Transverse colon (tissue), 4 donors: ENCODE measurements at regions not wholly inside any gene's neighbourhood (a gene's known extent, or its start where the extent isn't known, plus 50 kb on each side); places are given as distances from the start of the nearest gene placed in this dataset.
"Not testable (repeated sequence)": the region's sequence is repeated elsewhere in the genome, so short reads cannot be mapped to it uniquely, and the experiment has no call there.

Experiments
- DNase-seq: peaks from one replicate; pipeline ENCODE4 v3.0.0-alpha.2; 2019
- H3K27ac ChIP-seq, 4 donors: fragments of 200-600 bp; sonication (generic); 2 replicates each; pipeline ENCODE4 v1.5.1; 2016 to 2018; ENCODE audit warnings: inconsistent platforms in 4 of 4
- H3K27me3 ChIP-seq: fragments of 200-600 bp; sonication (generic); 2 replicates; pipeline ENCODE4 v1.5.1; 2017; ENCODE audit warnings: inconsistent platforms
- H3K36me3 ChIP-seq, 4 donors: fragments of 200-600 bp; sonication (generic); 2 replicates each; pipeline ENCODE4 v1.5.1; 2017 to 2019; ENCODE audit warnings: inconsistent platforms in 4 of 4
- H3K4me1 ChIP-seq, 4 donors: fragments of 200-600 bp; sonication (generic); 2 replicates each; pipeline ENCODE4 v1.5.1; 2017 to 2020; ENCODE audit warnings: inconsistent platforms in 4 of 4
- H3K4me3 ChIP-seq, 4 donors: fragments of 200-600 bp; sonication (generic); 1 replicate in 1 of 4; 2 replicates in 3 of 4; pipeline versions ENCODE4 v1.5.1 to v1.6.1; 2017 to 2019; ENCODE audit warnings: inconsistent platforms in 4 of 4
- H3K9me3 ChIP-seq, 2 donors: fragments of 200-600 bp; sonication (generic); 2 replicates each; pipeline ENCODE4 v1.5.1; 2017 to 2019; ENCODE audit warnings: inconsistent platforms in 2 of 2
- CTCF ChIP-seq, 5 experiments: fragments of 200-600 bp in 3 of 5; fragments of 450-650 bp in 2 of 5; sonication (generic) in 3 of 5; IDR thresholded peaks; 1 replicate in 2 of 5; 2 replicates in 3 of 5; pipeline ENCODE4 v1.5.1; 2016 to 2017; ENCODE audit warnings: antibody characterized with exemption in 5 of 5, inconsistent platforms in 3 of 5, mild to moderate bottlenecking in 2 of 5, moderate library complexity in 1 of 5
- EP300 ChIP-seq: sonication (generic); formaldehyde crosslinking; IDR thresholded peaks from one replicate; pipeline ENCODE4 v1.6.1; 2017; ENCODE audit warnings: antibody characterized with exemption, low read depth
- POLR2A ChIP-seq: fragments of 450-650 bp; IDR thresholded peaks from one replicate; pipeline ENCODE4 v1.6.1; 2016; ENCODE audit warnings: antibody characterized with exemption, mild to moderate bottlenecking, moderate library complexity
- POLR2AphosphoS5 ChIP-seq, 3 donors: sonication (generic); formaldehyde crosslinking; IDR thresholded peaks; one replicate each; pipeline ENCODE4 v1.6.1; 2016; ENCODE audit warnings: antibody characterized with exemption in 3 of 3
- WGBS, 2 donors: methylation state at CpG; one replicate each; pipeline ENCODE4 v1.1.5; 2018; ENCODE audit warnings: low coverage in 1 of 2; 5-methylcytosine and 5-hydroxymethylcytosine counted together
- in situ Hi-C, 4 donors: fragments of 200-750 bp; cut with MboI; loops; one replicate each; pipeline versions ENCODE4 v1.15.0 to v1.15.1; 2017; ENCODE audit warnings: low sequenced_read_pairs in 3 of 4, low pct_ligation_motif_present in 1 of 4, low pct_unique_long_range_greater_than_20kb in 1 of 4
- intact Hi-C: fragments of 100-400 bp; cut with DNase I; formaldehyde crosslinking; loops from one replicate; pipeline ENCODE4 v1.15.1; 2023; ENCODE audit warnings: low total_unique reads

GRCh38 chrX:67044866-67045265, 406.0 kb upstream of the EDA2R start:
- H3K4me1 ChIP-seq, result no peaks in the 10 kb centered on the region
- no peaks in the 10 kb centered on the region for H3K27me3 ChIP-seq
- no peak overlapping the region for H3K4me3 ChIP-seq
- no peaks in the 10 kb centered on the region for H3K9me3 ChIP-seq
- 26 to 100% methylated on average over 1 to 2 of the region's 2 CpGs for WGBS, 2 donors
- intact Hi-C loops, result no loop called here
- TF ChIP-seq CTCF (IDR thresholded peaks at IDR 0.05) (no peak), POLR2A (no peak), POLR2AphosphoS5 (IDR thresholded peaks at IDR 0.05) (no peak), EP300 (no peak)
- no peak overlapping the region for H3K27ac ChIP-seq
- no peaks in the 10 kb centered on the region for H3K36me3 ChIP-seq
- in situ Hi-C loops, result no loop called here
- DNase-seq, result no peak

GRCh38 chrX:67044029-67044653, 405.3 kb upstream of the EDA2R start:
- 30 to 43% methylated on average over 1 to 4 of the region's 4 CpGs for WGBS, 2 donors
- no peak overlapping the region for H3K4me3 ChIP-seq
- H3K9me3 ChIP-seq, result no peaks in the 10 kb centered on the region
- DNase-seq, result no peak
- no peaks in the 10 kb centered on the region for H3K4me1 ChIP-seq
- no peaks in the 10 kb centered on the region for H3K36me3 ChIP-seq
- H3K27ac ChIP-seq, result no peak overlapping the region
- no peak for TF ChIP-seq EP300
- TF ChIP-seq POLR2AphosphoS5 (IDR thresholded peaks at IDR 0.05), result no peak
- no peak for TF ChIP-seq POLR2A
- no peak for TF ChIP-seq CTCF (IDR thresholded peaks at IDR 0.05)
- H3K27me3 ChIP-seq, result no peaks in the 10 kb centered on the region
- in situ Hi-C loops (no loop called here), intact Hi-C loops (no loop called here)

GRCh38 chrX:67004451-67004850, 365.6 kb upstream of the EDA2R start:
- H3K36me3 ChIP-seq, result no peaks in the 10 kb centered on the region
- no peak overlapping the region for H3K4me3 ChIP-seq
- no peak for DNase-seq
- in situ Hi-C loops, result no loop called here
- intact Hi-C loops, result no loop called here
- no peaks in the 10 kb centered on the region for H3K4me1 ChIP-seq
- WGBS, 2 donors, result 36% methylated on average over 1 of the region's 1 CpG; no CpG with 5 or more reads in 1 of the 2 donors
- H3K27ac ChIP-seq, result no peak overlapping the region
- no peaks in the 10 kb centered on the region for H3K9me3 ChIP-seq
- H3K27me3 ChIP-seq, result no peaks in the 10 kb centered on the region
- TF ChIP-seq CTCF (IDR thresholded peaks at IDR 0.05), result no peak
- TF ChIP-seq POLR2A, result no peak
- TF ChIP-seq POLR2AphosphoS5 (IDR thresholded peaks at IDR 0.05), result no peak
- TF ChIP-seq EP300, result no peak

- Histone ChIP-seq H3K27me3 (no peaks in the 10 kb centered on the region), H3K27ac (no peak overlapping the region), H3K4me1 (no peaks in the 10 kb centered on the region), H3K4me3 (no peak overlapping the region), H3K9me3 (no peaks in the 10 kb centered on the region), H3K36me3 (no peaks in the 10 kb centered on the region)
- TF ChIP-seq POLR2AphosphoS5 (IDR thresholded peaks at IDR 0.05) (no peak), POLR2A (no peak), EP300 (no peak), CTCF (IDR thresholded peaks at IDR 0.05) (no peak)
- no peak for DNase-seq
- in situ Hi-C loops (loop anchor here in 1 of 4 donors (25.0 kb wide), 1 partner anchor 93 kb away; no protein-coding TSS in a partner anchor), intact Hi-C loops (no loop called here)
- 47% methylated on average over 2 of the region's 2 CpGs; no CpG with 5 or more reads in 1 of the 2 donors for WGBS, 2 donors
These were observed 355.9 kb upstream of the EDA2R start for GRCh38 chrX:66994729-66995128.

GRCh38 chrX:66992077-66992476, 353.2 kb upstream of the EDA2R start:
- H3K27me3 ChIP-seq, intact Hi-C loops, DNase-seq, H3K4me1 ChIP-seq, H3K36me3 ChIP-seq, H3K9me3 ChIP-seq, H3K4me3 ChIP-seq, H3K27ac ChIP-seq: not testable (repeated sequence)
- WGBS, 2 donors, result 81% methylated on average over 2 of the region's 2 CpGs; no CpG with 5 or more reads in 1 of the 2 donors
- in situ Hi-C loops, result loop anchor here in 1 of 4 donors (25.0 kb wide), 1 partner anchor 95 kb away; no protein-coding TSS in a partner anchor
